ENCODE measurements at regions not wholly inside any gene's neighbourhood (a gene's known extent, or its start where the extent isn't known, plus 50 kb on each side); places are given as distances from the start of the nearest gene placed in this dataset.

- no peak for TF ChIP-seq PRDM10 (tag by site-specific recombination; IDR thresholded peaks at IDR 0.05)
- TF ChIP-seq, protein P1, sequence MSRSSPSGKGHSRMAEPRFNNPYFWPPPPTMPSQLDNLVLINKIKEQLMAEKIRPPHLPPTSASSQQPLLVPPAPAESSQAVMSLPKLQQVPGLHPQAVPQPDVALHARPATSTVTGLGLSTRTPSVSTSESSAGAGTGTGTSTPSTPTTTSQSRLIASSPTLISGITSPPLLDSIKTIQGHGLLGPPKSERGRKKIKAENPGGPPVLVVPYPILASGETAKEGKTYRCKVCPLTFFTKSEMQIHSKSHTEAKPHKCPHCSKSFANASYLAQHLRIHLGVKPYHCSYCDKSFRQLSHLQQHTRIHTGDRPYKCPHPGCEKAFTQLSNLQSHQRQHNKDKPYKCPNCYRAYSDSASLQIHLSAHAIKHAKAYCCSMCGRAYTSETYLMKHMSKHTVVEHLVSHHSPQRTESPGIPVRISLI (tag by site-specific recombination; IDR thresholded peaks at IDR 0.05), result no peak
- TF ChIP-seq ZNF133 (tag by site-specific recombination; IDR thresholded peaks at IDR 0.05), result no peak
- no peak for TF ChIP-seq ZNF335 (tag by site-specific recombination; conservative IDR thresholded peaks at IDR 0.05)
- TF ChIP-seq ATF2 (tag by site-specific recombination; IDR thresholded peaks at IDR 0.05; ENCODE audit: low read depth), result no peak
- TF ChIP-seq ZNF221 (tag by site-specific recombination; IDR thresholded peaks at IDR 0.05; ENCODE audit: borderline replicate concordance), result no peak
- TF ChIP-seq ZNF114 (tag by site-specific recombination; IDR thresholded peaks at IDR 0.05), result no peak
- no peak for TF ChIP-seq SCRT2 (tag by site-specific recombination; IDR thresholded peaks at IDR 0.05)
- TF ChIP-seq ZNF202 (tag by site-specific recombination; IDR thresholded peaks at IDR 0.05; ENCODE audit: borderline replicate concordance), result no peak
- TF ChIP-seq ZNF571 (tag by site-specific recombination; IDR thresholded peaks at IDR 0.05), result no peak
- TF ChIP-seq ZNF76 (tag by site-specific recombination; IDR thresholded peaks at IDR 0.05; ENCODE audit: borderline replicate concordance, low read depth), result no peak; the same call in 1 of the 2 replicates
- TF ChIP-seq ZIC2 (tag by site-specific recombination; IDR thresholded peaks at IDR 0.05), result peak; percentile 96
- no peak for TF ChIP-seq SP3 (tag by site-specific recombination; IDR thresholded peaks at IDR 0.05)
- peak; percentile 95 for TF ChIP-seq TCF7L2 (IDR thresholded peaks at IDR 0.05; ENCODE audit: borderline replicate concordance, low read depth, low read length)
- no peak; the same call in 1 of the 2 replicates for TF ChIP-seq ZNF426 (tag by site-specific recombination; IDR thresholded peaks at IDR 0.05)
- peak; percentile 75 for TF ChIP-seq ZNF596 (tag by site-specific recombination; IDR thresholded peaks at IDR 0.05)
- TF ChIP-seq MEIS1 (CRISPR knock-in tag; IDR thresholded peaks at IDR 0.05; ENCODE audit: borderline replicate concordance), result no peak
- TF ChIP-seq KLF10 (tag by site-specific recombination; IDR thresholded peaks at IDR 0.05), result no peak; the same call in 1 of the 2 replicates
- TF ChIP-seq, protein P2, sequence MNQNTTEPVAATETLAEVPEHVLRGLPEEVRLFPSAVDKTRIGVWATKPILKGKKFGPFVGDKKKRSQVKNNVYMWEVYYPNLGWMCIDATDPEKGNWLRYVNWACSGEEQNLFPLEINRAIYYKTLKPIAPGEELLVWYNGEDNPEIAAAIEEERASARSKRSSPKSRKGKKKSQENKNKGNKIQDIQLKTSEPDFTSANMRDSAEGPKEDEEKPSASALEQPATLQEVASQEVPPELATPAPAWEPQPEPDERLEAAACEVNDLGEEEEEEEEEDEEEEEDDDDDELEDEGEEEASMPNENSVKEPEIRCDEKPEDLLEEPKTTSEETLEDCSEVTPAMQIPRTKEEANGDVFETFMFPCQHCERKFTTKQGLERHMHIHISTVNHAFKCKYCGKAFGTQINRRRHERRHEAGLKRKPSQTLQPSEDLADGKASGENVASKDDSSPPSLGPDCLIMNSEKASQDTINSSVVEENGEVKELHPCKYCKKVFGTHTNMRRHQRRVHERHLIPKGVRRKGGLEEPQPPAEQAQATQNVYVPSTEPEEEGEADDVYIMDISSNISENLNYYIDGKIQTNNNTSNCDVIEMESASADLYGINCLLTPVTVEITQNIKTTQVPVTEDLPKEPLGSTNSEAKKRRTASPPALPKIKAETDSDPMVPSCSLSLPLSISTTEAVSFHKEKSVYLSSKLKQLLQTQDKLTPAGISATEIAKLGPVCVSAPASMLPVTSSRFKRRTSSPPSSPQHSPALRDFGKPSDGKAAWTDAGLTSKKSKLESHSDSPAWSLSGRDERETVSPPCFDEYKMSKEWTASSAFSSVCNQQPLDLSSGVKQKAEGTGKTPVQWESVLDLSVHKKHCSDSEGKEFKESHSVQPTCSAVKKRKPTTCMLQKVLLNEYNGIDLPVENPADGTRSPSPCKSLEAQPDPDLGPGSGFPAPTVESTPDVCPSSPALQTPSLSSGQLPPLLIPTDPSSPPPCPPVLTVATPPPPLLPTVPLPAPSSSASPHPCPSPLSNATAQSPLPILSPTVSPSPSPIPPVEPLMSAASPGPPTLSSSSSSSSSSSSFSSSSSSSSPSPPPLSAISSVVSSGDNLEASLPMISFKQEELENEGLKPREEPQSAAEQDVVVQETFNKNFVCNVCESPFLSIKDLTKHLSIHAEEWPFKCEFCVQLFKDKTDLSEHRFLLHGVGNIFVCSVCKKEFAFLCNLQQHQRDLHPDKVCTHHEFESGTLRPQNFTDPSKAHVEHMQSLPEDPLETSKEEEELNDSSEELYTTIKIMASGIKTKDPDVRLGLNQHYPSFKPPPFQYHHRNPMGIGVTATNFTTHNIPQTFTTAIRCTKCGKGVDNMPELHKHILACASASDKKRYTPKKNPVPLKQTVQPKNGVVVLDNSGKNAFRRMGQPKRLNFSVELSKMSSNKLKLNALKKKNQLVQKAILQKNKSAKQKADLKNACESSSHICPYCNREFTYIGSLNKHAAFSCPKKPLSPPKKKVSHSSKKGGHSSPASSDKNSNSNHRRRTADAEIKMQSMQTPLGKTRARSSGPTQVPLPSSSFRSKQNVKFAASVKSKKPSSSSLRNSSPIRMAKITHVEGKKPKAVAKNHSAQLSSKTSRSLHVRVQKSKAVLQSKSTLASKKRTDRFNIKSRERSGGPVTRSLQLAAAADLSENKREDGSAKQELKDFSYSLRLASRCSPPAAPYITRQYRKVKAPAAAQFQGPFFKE (tag by site-specific recombination; IDR thresholded peaks at IDR 0.05; ENCODE audit: borderline replicate concordance), result no peak
- no peak for TF ChIP-seq ZNF112 (tag by site-specific recombination; IDR thresholded peaks at IDR 0.05)
These were observed 64.4 kb upstream of the ENPEP start (continued) for GRCh38 chr4:110411574-110412011.
